ENCODE measurements at regions not wholly inside any gene's neighbourhood (a gene's known extent, or its start where the extent isn't known, plus 50 kb on each side); places are given as distances from the start of the nearest gene placed in this dataset.
"Not testable (repeated sequence)": the region's sequence is repeated elsewhere in the genome, so short reads cannot be mapped to it uniquely, and the experiment has no call there.

- no peak for ATAC-seq
These were observed 178.0 kb downstream of the POLR1F start for GRCh38 chr7:19530852-19531251.

- ATAC-seq: no peak
These were observed 178.6 kb downstream of the POLR1F start for GRCh38 chr7:19530261-19530660.

- no peak for ATAC-seq
These were observed 182.2 kb downstream of the POLR1F start for GRCh38 chr7:19526639-19527038.

GRCh38 chr7:19522486-19522885, 186.4 kb downstream of the POLR1F start:
- no peak for ATAC-seq

GRCh38 chr7:19520392-19520791, 188.4 kb downstream of the POLR1F start:
- no peak for ATAC-seq

- ATAC-seq: no peak
These were observed 189.3 kb downstream of the POLR1F start for GRCh38 chr7:19519443-19520021.

- not testable (repeated sequence) for ATAC-seq
These were observed 191.3 kb downstream of the POLR1F start for GRCh38 chr7:19517546-19517945.

GRCh38 chr7:19508821-19509220, 200.0 kb downstream of the POLR1F start:
- ATAC-seq: no peak

- ATAC-seq: no peak
These were observed 200.7 kb downstream of the POLR1F start for GRCh38 chr7:19508124-19508523.

- no peak for ATAC-seq
These were observed 216.9 kb downstream of the POLR1F start for GRCh38 chr7:19491821-19492452.

GRCh38 chr7:19491371-19491770, 217.5 kb downstream of the POLR1F start:
- ATAC-seq: no peak

- no peak for ATAC-seq
These were observed 219.5 kb downstream of the POLR1F start for GRCh38 chr7:19489162-19489820.

- no peak for ATAC-seq
These were observed 220.8 kb downstream of the POLR1F start for GRCh38 chr7:19488056-19488455.

GRCh38 chr7:19482628-19483027, 226.2 kb downstream of the POLR1F start:
- no peak for ATAC-seq

GRCh38 chr7:19480383-19480782, 228.5 kb downstream of the POLR1F start:
- ATAC-seq: no peak

- no peak for ATAC-seq
These were observed 238.8 kb downstream of the POLR1F start for GRCh38 chr7:19470031-19470430.

- ATAC-seq: no peak
These were observed 243.0 kb downstream of the POLR1F start for GRCh38 chr7:19465861-19466260.

- no peak for ATAC-seq
These were observed 244.1 kb downstream of the POLR1F start for GRCh38 chr7:19464751-19465150.

GRCh38 chr7:19464241-19464640, 244.6 kb downstream of the POLR1F start:
- no peak for ATAC-seq

GRCh38 chr7:19463581-19463980, 245.3 kb downstream of the POLR1F start:
- no peak for ATAC-seq

GRCh38 chr7:19455623-19456022, 253.2 kb downstream of the POLR1F start:
- ATAC-seq: no peak

GRCh38 chr7:19448091-19448490, 260.7 kb downstream of the POLR1F start:
- ATAC-seq: no peak

GRCh38 chr7:19442016-19442785, 266.6 kb downstream of the POLR1F start:
- no peak for ATAC-seq

Data from esophagus mucosa (tissue), 1 donor.